HG03571 (cell line): ENCODE measurements at regions not wholly inside any gene's neighbourhood (a gene's known extent, or its start where the extent isn't known, plus 50 kb on each side); places are given as distances from the start of the nearest gene placed in this dataset.

Experiments used
- ATAC-seq: cut with Tn5 transposase; IDR thresholded peaks from one replicate; pipeline ENCODE4 v1.9.1; 2021; ENCODE audit not compliant: unreplicated experiment

GRCh38 chr4:180706766-180707165 is 1536.4 kb upstream of the TENM3 start:
- ATAC-seq = no peak

- ATAC-seq = no peak
Observed at GRCh38 chr4:180710628-180711337, 1532.4 kb upstream of the TENM3 start.

GRCh38 chr4:180717451-180718033 is 1525.7 kb upstream of the TENM3 start:
- no peak for ATAC-seq

GRCh38 chr4:180721356-180721755 is 1521.8 kb upstream of the TENM3 start:
- no peak for ATAC-seq

GRCh38 chr4:180726611-180727010 is 1516.6 kb upstream of the TENM3 start:
- ATAC-seq = no peak

- ATAC-seq = no peak
Observed at GRCh38 chr4:180727478-180727877, 1515.7 kb upstream of the TENM3 start.

- ATAC-seq = no peak
Observed at GRCh38 chr4:180734753-180735432, 1508.3 kb upstream of the TENM3 start.

GRCh38 chr4:180741703-180742102 is 1501.5 kb upstream of the TENM3 start:
- no peak for ATAC-seq

- ATAC-seq = no peak
Observed at GRCh38 chr4:180745019-180745418, 1498.2 kb upstream of the TENM3 start.

GRCh38 chr4:180751009-180751408 is 1492.2 kb upstream of the TENM3 start:
- ATAC-seq = no peak

- ATAC-seq = no peak
Observed at GRCh38 chr4:180757927-180758326, 1485.3 kb upstream of the TENM3 start.

GRCh38 chr4:180766045-180766444 is 1477.2 kb upstream of the TENM3 start:
- ATAC-seq = no peak

- no peak for ATAC-seq
Observed at GRCh38 chr4:180766944-180767729, 1476.1 kb upstream of the TENM3 start.

- no peak for ATAC-seq
Observed at GRCh38 chr4:180768610-180769009, 1474.6 kb upstream of the TENM3 start.

GRCh38 chr4:180769791-180770190 is 1473.4 kb upstream of the TENM3 start:
- no peak for ATAC-seq

GRCh38 chr4:180770265-180770664 is 1472.9 kb upstream of the TENM3 start:
- ATAC-seq = no peak

GRCh38 chr4:180784940-180785339 is 1458.3 kb upstream of the TENM3 start:
- ATAC-seq = no peak

- ATAC-seq = no peak
Observed at GRCh38 chr4:180788729-180789128, 1454.5 kb upstream of the TENM3 start.

- ATAC-seq = no peak
Observed at GRCh38 chr4:180789929-180790328, 1453.3 kb upstream of the TENM3 start.

GRCh38 chr4:180790471-180790870 is 1452.7 kb upstream of the TENM3 start:
- ATAC-seq = no peak

GRCh38 chr4:180792541-180792940 is 1450.7 kb upstream of the TENM3 start:
- no peak for ATAC-seq

- ATAC-seq = no peak
Observed at GRCh38 chr4:180794333-180794732, 1448.9 kb upstream of the TENM3 start.
